Transverse colon (tissue), 4 donors: ENCODE measurements at regions not wholly inside any gene's neighbourhood (a gene's known extent, or its start where the extent isn't known, plus 50 kb on each side); places are given as distances from the start of the nearest gene placed in this dataset.

Source experiments
- POLR2AphosphoS5 ChIP-seq, 3 donors: sonication (generic); formaldehyde crosslinking; IDR thresholded peaks; one replicate each; pipeline ENCODE4 v1.6.1; 2016; ENCODE audit warnings: antibody characterized with exemption in 3 of 3
- TF ChIP-seq, protein P1 (sequence below), 5 experiments: fragments of 200-600 bp in 3 of 5; fragments of 450-650 bp in 2 of 5; sonication (generic) in 3 of 5; IDR thresholded peaks; 1 replicate in 2 of 5; 2 replicates in 3 of 5; pipeline ENCODE4 v1.5.1; 2016 to 2017; ENCODE audit warnings: antibody characterized with exemption in 5 of 5, inconsistent platforms in 3 of 5, mild to moderate bottlenecking in 2 of 5, moderate library complexity in 1 of 5

GRCh38 chr15:45812200-45812599 is 177.4 kb downstream of the SQOR start:
- TF ChIP-seq, protein P1, sequence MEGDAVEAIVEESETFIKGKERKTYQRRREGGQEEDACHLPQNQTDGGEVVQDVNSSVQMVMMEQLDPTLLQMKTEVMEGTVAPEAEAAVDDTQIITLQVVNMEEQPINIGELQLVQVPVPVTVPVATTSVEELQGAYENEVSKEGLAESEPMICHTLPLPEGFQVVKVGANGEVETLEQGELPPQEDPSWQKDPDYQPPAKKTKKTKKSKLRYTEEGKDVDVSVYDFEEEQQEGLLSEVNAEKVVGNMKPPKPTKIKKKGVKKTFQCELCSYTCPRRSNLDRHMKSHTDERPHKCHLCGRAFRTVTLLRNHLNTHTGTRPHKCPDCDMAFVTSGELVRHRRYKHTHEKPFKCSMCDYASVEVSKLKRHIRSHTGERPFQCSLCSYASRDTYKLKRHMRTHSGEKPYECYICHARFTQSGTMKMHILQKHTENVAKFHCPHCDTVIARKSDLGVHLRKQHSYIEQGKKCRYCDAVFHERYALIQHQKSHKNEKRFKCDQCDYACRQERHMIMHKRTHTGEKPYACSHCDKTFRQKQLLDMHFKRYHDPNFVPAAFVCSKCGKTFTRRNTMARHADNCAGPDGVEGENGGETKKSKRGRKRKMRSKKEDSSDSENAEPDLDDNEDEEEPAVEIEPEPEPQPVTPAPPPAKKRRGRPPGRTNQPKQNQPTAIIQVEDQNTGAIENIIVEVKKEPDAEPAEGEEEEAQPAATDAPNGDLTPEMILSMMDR (IDR thresholded peaks at IDR 0.05): no peak
- no peak for TF ChIP-seq POLR2AphosphoS5 (IDR thresholded peaks at IDR 0.05)
